D341Med (cell line): ENCODE measurements at regions not wholly inside any gene's neighbourhood (a gene's known extent, or its start where the extent isn't known, plus 50 kb on each side); places are given as distances from the start of the nearest gene placed in this dataset.

Experiments used
- DNase-seq: peaks from one replicate; pipeline ENCODE4 v3.0.0; 2012; ENCODE audit warnings: low spot score

DNA sequence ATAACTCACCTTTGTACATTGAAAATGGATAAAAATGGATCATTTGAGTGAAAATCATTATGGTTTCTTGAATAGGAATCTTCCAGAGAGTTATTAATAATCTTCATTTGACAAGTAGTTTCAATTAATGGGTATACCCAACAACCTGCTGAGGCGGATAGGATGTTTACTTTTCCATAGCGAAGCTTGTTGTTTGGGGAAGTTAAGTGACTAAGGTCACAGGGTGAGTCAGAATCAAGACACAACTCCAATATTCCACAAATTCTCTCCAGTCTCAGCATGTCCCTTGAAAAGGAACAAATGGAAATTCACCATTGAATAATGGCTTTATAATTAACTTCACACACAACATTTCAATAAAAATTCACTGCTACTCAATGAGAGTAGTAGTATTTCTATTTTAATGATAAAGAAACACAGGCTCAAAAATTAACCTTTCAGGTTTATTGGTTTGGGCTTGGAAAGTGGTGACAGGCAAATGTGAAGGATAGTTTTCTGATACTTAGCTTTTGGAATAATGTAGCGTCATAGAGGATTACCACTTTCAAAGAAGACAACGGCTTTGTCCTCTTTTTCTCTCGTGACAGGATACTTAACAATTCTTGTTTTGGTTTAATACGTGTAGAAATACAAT lies 211.3 kb downstream of the GPD2 start:
- DNase-seq = no peak

DNA sequence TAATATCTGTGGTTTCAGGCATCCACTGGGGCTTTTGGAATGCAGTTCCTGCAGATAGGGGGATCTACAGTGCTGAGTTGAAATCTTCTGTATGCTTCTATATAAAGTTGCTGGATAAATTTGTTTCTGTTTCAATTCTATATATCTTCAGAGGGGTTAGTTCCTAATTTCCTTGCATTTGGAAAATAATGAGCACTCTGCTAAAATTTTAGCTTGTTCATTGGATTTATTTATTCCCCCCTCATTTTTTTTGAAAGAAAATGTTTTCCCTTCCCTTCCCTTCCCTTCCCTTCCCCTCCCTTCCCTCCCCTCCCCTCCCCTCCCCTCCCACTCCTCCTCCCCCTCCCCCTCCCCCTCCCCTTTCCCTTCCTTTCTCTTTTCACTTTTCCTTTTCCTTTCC lies 212.3 kb downstream of the GPD2 start:
- no peak for DNase-seq

DNA sequence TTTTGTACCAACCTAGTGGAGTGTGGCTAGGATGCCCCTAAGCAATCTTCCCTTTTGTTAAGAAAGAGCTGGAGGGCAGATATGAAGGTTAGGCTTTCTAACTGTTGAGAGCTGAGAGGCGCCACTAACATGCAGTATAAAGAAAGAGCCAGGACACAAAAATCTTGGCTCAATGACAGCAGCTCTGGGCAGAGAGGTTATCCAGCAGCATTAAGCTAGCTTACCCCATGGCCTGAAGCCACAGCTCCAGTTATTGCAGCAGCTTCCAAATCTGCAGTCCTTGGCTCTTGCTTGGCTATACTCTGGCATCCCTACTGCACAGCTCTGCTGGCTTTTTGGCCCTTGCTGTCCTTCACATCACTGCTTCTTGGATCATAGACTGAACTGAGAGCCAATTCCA lies 213.4 kb downstream of the GPD2 start:
- DNase-seq = no peak

DNA sequence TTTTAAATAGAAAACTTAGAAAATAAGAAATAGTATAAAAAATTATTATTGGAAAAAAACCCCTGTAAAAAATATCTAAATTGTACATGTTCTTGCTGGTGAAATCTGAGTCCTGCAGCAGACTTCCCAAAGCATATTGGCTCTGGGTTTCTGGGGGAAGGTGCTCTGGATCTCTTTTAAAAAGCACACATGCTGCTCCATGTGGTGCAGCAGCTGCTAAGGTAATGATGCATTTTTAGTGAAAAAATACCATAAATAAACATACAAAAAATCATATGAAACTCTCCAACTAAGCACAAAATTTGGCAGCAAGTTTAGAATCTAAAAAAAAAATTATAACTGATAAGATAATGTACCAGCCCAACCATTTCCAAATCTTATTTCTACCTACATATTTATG lies 216.5 kb downstream of the GPD2 start:
- no peak for DNase-seq

DNA sequence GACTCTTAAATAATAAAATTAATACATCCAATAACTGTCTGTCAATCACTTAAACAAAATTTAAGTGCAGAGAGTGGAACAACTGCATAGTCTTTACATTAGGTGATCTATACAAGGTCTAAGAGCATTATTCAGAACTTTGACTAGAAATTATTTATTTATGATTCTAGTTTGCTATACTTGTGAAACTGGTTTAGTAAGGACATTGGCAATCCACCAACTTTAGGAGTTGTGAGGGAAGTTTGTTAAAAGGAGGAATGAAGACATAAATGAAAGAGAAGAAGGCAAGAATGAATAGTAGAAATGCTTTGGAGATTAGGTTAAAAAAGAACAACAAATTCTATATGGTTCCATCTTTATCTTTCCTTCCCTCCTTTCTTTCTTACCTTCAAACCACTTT lies 217.5 kb downstream of the GPD2 start:
- DNase-seq = no peak

DNA sequence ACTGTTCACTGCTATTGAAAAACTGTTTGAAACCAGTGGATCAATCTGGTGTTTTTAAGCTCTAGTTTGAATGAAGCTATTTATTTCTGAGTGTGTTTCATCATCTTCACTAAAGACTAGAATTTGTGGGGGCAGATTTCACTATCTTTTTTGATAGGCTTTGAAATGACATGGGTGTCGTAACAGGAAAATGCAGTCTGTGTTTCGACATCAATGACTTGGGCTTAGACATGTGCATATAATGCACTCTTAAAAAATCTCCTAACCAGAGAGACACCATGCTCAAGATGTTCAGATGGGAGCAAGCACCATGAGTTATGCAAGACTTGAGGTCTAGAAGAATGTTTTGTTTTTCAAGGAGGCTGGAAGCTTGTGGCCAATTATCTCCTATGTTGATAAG lies 221.6 kb downstream of the GPD2 start:
- DNase-seq = no peak

DNA sequence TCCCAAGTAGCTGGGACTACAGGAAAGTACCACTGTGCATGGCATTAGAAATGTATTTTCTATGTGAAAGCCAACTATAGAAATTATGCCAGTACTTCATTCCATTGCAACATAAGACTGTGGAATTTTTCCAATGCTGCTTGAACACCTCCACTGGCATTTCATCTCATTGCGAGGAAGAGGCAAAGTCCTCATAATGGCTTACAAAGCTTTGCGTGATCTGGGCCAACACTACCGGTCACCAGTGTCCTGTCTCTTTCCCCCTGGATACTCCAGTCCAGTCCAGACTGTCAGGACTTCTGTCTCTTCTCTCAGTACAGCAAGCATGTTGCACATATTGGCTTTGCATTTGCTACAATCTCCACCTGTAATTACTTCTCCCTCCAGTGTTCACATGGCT lies 223.5 kb downstream of the GPD2 start:
- DNase-seq = no peak

DNA sequence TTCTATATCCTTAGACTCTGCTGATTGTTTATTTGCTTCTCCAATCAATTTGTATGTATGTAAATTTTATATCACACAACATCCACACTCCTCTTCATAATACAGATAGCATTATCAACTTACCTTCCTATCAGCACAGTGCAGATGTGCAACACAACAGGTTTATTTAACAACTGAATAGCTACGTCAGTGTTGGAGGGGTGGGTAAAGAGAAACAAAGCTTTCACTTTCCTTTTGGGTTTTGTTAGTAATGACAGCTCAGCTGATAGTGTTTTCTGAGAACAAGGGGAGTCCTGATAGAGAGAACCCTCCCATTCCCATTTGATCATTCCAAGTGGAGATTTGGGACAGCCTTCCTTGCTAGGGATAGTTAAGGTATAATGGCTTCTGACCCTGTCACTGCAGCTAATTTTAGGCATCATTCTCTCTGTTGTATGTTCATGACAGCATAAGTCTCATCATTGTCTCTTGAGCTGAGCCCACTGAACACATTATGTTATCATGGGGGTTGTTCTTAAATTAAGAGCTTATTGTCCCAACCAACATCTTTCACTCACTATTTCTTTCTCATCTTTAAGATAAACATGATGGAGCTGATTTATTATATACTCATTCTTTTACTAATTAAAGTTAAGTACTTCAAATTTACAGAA lies 227.7 kb downstream of the GPD2 start:
- DNase-seq = no peak

DNA sequence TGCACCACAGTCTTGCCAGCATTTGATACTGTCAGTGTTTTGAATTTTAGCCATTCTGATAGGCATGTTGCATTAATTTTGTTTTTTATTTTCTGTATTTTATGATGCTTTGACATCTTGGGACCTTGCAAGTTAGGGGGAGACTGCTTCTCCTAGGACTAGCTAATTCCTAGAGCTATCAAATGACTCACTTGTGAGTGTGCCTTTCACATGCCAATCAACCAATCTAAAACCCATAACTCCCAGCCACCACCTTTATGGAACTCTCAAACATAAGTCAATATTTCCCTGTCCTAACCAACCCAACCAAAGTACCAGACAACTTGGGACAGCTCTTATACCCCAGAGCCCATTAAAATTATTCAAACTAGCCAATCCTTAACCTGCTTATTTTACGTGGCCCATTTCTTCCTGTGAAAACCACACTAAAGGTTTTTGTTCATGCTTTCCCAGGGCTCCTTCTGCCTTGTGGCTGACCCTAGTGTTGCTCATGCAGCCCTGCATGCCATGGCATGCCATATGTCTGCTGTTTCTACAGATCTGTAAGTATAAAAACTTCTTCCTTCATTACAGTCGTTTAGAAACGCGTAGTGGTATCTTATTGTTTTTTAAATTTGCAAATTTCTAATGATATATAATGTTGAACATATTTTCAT lies 230.1 kb downstream of the GPD2 start:
- DNase-seq = no peak

DNA sequence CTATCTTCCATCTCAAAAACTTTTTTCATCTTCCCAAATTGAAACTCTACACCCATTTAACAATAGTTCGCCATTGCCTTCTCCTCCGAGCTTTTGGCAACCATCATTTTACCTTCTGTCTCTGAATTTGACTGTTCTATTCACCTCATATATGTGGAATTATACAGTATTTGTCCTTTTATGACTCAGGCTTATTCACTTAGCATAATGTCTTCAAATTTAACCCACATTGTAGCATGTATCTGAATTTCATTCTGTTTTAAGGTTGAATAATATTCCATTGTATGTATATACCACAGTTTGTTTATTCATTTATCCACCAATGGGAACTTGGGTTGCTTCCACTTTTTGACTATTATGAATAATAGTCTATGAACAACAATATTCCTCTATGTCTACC lies 233.9 kb downstream of the GPD2 start:
- DNase-seq = no peak

DNA sequence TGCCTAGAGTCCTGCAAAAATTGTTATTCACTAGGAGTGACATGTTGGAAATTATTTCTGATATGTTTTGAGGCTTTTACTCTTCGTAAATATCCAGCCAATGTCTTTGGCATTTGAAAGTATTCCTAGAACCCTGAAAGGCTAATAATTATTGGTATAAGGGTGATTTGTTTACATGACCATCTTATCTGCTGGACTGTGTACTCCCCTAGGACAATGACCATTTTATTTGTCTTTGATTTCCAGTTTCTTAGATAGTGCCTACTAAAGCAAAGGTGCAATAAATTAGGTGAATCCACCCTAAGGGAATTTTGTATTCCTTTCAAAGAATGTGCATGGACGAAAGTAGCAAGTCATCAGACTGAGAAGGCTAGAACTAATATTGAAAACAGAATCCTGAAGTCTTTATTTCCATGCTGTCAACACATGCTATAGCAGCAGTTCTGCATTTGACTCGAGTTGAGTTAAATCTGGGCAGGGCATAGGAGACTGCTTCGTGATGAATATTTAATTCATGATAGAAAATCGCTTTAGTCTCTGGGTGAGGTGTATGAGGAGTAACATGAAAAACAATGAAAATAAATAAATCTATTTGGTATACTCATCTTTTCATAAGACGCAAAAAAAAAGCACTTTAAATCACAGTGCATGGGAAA lies 235.7 kb downstream of the GPD2 start:
- no peak for DNase-seq

DNA sequence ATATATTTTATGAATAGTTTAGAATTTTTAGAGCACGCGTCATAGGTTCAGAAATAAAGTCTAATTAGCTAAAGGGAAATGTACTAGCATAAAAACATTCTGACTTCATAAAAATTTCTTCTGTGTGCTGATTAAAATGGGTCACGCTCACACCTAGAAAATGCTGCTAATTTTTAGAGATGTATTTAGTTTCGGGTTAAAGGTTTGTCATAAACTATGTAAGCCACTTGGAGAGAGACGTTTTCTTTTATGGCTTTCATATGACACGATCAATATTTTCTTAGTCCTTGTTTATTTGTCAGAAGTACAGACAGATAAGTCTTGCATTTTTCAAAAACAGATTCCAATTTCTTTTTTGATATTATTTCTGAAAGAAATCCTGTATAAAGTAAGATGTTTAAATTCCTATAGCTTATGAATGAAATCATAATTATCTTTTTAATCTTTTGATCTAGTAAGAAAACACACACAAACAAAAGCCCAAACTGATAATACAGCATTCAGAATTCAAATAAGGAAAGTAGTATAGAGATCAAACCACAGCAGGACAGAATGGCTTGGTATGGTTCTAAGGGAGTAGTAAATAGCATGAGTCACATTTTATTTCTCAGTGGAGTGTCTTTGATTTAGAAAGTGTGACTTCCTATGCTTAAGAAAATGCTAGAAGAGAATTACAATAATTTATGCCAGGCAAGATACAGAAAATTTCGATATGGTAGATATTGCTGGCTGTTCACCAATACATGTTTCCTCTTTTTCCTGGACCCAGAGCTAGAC lies 236.6 kb downstream of the GPD2 start:
- no peak for DNase-seq

DNA sequence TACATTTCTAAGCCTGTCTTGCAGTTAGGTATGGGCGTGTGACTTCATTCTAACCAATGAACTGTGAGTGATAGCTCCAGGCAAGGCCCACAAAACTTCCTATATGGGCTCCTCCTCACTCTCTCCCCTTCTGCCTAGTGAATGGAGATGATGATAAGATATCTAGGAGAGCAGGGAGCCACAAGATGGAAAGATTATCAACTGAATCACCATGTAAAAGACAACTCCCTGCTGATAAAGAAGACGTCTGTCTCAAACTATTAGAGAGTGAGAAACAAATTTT lies 237.1 kb downstream of the GPD2 start:
- DNase-seq = no peak

DNA sequence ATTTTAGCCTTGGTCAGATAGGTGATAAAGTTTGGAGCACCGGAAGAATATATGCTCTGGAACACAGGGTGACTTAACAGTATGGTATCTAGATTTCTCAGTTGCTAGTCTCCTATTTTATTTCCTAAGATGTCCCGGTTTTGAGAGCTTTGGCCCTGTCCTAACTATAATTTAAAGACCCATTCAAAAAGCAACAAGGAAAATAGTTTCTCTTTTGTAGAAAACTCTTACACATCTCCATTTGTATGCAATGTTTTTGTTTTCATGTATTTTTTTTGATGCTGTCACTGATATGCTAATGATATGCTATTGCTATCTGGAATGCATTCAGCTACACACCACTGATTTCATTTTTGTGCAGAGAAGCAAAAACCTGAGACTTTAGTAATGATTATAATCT lies 237.8 kb downstream of the GPD2 start:
- DNase-seq = no peak

DNA sequence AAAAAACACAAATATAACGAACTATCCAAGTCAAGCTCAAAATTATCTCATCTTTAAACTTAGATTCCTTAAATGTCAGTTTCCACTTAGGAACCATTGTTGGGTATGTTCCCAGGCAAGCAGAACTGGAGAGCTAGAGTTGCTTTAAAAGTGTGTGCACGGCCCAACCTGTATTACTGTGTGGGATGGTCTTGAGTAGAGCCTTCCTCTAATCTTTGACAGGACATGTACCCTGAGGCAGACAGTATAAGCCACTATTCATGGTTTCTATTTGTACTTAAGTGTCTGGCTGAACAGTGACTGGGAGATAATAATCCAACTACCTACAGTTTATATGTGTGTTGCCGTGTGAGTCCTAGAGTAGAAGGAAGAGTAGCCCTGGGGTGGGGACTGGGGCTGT lies 239.7 kb downstream of the GPD2 start:
- no peak for DNase-seq

DNA sequence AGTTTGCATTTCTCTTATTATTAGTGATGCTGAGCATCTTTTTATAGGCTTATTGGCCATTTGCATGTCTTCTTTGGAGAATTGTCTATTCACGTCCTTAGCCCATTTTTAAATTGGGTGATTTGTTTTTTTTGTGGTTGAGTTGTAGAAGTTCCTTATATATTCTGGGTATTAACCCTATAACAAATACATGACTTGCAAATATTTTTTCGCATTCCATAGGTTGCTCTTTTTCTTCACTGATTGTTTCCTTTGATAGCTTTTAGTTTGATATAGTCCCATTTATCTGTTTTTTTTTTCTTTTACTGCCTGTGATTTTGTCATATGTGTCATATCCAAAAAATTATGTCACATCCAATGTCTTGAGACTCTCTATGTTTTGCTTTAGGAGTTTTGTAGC lies 243.6 kb downstream of the GPD2 start:
- no peak for DNase-seq

DNA sequence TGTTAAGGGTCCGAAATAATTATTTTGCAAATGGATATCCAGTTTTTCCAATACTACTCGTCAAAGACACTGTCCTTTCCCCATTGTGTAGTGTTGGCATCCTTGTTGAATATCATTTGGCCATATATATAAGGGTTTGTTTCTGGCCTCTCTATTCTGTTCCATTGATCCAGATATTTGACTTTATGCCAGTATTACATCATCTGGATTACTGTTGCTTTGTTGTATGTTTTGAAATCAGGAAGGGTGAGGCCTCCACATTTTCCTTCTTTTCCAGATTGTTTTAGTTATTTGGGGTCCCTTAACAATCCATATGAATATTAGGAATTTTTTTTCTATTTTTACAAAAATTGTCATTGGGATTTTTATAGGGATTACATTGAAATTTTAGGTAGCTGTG lies 244.1 kb downstream of the GPD2 start:
- no peak for DNase-seq

DNA sequence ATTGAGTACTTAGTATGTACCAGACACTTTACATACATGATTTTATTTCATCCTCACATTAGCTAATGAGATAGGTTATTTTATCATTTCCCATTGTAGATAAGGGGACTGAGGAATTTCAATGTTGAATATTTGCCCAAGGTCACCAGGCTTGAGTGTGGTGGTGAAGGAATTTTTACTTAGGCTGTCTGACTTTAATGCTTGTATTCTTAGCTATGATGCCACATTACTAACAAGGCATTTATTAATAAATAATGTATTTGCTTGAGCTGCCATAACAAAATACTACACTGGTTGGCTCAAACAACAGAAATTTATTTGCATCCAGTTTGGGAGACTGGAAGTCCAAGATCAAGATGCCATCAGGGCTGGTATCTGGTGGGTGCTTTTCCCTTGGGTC lies 250.9 kb downstream of the GPD2 start:
- DNase-seq = no peak

DNA sequence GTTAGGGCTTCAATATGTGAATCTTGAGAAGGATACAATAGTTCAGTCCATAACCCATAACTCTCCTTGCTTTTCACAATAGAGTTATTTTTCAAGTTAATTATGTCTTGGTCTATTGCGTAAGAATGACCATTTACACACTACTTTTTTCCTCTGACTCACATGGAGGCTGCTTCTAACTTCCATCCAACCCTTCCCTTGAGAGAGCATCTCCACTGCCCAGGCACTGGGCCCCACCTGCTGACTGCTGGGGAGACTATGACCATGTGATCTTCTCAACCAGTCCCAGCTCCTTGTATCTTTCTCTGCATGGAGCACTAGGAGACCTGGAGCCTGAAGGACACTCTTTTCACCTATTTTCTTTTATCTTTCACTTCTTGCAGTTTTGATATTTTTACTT lies 251.5 kb downstream of the GPD2 start:
- no peak for DNase-seq

DNA sequence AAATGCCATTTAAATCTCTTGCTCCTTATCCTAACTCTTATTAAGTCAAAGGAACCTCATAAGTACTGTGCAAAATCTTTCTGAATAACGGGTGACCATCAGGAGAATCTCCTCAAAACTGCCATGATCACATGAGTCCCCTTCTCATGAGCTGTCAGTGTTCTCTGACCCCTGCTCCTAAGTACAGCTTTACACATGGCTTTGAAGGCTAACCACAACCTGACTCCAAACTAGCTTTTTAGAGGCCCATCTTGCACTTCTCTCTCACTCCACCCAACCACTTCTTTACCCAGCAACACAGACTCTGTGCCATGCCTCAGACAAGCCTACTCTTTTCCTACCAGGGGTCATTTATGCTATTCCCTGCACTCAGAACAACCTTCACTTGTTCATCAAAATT lies 253.8 kb downstream of the GPD2 start:
- DNase-seq = no peak

DNA sequence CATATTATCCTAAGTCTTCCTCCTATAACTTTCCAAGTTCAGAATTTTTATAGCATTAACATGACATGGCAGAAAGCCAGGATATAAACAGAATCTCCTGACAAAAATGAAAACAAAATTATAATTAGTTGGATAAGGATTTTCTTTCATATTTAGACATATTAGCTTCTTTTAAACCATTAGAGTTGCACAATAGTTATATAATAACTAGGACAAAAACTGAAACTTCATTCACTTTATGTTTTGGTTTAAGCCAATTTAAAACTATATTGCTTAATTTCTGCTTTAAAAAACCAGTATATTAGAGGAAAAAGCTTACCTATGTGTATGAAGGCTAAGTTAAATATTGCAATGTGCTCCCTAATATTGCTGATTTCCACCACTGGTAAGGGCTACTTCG lies 254.8 kb downstream of the GPD2 start:
- DNase-seq = no peak

DNA sequence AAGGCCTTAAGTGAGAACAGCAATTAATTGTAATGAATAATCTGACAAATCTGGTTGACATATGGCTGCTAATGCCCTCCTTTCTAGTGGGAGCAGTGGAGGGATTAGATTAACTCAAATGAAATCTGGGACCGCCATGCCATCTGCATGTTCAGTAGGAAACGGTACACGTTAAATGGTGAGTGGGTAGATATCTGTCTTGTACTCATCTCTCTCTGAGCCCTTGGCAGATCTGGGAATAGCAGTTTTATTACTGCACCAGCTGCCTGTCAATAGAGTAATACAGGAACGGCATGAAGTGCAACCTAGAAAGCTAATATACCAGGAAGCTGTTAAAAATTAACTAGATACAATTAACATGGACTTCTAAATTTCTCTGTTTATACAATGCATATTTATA lies 258.8 kb downstream of the GPD2 start:
- peak; percentile 63 for DNase-seq

DNA sequence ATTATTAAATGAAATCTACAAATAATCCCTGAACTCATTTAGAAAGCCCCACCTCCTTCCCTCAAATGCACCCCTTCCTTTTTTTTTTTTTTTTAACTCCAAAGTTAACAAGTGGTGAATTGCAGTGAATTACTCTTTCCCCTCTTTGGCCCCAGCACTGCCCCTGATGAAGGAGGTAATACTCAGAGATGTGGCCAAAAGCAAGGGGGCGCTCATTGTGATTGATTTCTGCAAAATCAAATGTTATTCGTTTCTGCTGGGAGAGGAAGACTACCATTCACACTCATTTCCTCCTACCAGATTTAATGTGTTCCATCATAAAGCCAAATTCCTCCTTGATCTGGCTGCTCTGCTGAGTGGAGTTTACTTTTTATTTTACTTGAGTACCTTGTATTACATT lies 259.4 kb downstream of the GPD2 start:
- DNase-seq = no peak
